Effector memory CD4-positive, alpha-beta T cell (primary cell): ENCODE measurements at regions not wholly inside any gene's neighbourhood (a gene's known extent, or its start where the extent isn't known, plus 50 kb on each side); places are given as distances from the start of the nearest gene placed in this dataset.
"Not testable (repeated sequence)": the region's sequence is repeated elsewhere in the genome, so short reads cannot be mapped to it uniquely, and the experiment has no call there.

Experiments used
- DNase-seq, 3 donors: peaks; one replicate each; pipeline ENCODE4 v3.0.0-alpha.2; 2020
- H3K27ac ChIP-seq: 2 replicates; pipeline ENCODE4 v1.7.0; 2013; ENCODE audit warnings: mild to moderate bottlenecking, low read length, moderate library complexity; ENCODE audit not compliant: insufficient read depth, poor library complexity, severe bottlenecking
- H3K27me3 ChIP-seq: replicated peaks from 2 replicates; pipeline ENCODE4 v1.7.0; 2013; ENCODE audit warnings: mild to moderate bottlenecking, low read length; ENCODE audit not compliant: insufficient read depth, control insufficient read depth, poor library complexity, severe bottlenecking
- H3K36me3 ChIP-seq: 2 replicates; pipeline ENCODE4 v1.7.0; 2013; ENCODE audit warnings: mild to moderate bottlenecking, low read length, moderate library complexity; ENCODE audit not compliant: control insufficient read depth, insufficient read depth
- H3K4me1 ChIP-seq: 2 replicates; pipeline ENCODE4 v1.7.0; 2013; ENCODE audit warnings: low read length, mild to moderate bottlenecking; ENCODE audit not compliant: control insufficient read depth, insufficient read depth, poor library complexity, severe bottlenecking
- H3K4me3 ChIP-seq: 2 replicates; pipeline ENCODE4 v1.7.0; 2013; ENCODE audit warnings: low read length, low read depth, mild to moderate bottlenecking; ENCODE audit not compliant: insufficient read depth, poor library complexity, severe bottlenecking
- H3K9me3 ChIP-seq: 2 replicates; pipeline ENCODE4 v1.7.0; 2013; ENCODE audit warnings: mild to moderate bottlenecking, low read length, moderate library complexity; ENCODE audit not compliant: control insufficient read depth

DNA sequence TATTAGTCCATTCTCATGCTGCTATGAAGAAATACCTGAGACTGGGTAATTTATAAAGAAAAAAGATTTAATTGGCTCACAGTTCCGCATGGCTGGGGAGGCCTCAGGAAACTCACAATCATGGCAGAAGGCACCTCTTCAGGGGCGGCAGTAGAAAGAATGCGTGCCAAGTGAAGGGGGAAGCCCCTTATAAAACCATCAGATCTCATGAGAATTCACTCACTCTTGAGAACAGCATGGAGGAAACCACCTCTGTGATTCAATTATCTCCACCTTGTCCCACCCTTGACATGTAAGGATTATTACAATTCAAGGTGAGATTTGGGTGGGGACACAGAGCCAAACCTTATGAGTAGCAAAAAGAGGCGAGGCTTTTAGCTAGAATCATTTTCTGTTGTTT is 60.7 kb upstream of the P2RY1 start:
- H3K27me3 ChIP-seq, H3K36me3 ChIP-seq, DNase-seq, H3K9me3 ChIP-seq, H3K4me3 ChIP-seq, H3K4me1 ChIP-seq, H3K27ac ChIP-seq: not testable (repeated sequence)

DNA sequence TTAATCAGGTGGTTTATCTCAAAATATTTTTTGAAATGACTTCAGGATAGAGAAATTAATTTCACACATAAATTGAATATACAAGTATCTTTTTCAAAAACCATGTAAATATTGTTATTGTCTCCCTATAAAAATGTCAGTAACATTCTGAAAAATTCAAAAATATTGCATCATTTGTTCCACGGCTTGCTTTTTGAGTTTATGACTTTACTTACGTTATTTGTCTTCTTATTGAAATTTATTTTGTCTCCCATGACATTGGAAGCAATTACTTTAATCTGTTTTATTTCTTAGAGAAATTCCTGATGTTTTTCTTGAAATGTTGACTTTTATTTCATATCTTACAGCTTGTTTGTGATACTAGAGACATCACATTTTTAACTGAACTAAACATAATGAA is 56.9 kb upstream of the P2RY1 start:
- no peak overlapping the region for H3K4me3 ChIP-seq
- no peaks in the 10 kb centered on the region for H3K36me3 ChIP-seq
- no peak overlapping the region for H3K27ac ChIP-seq
- no peaks in the 10 kb centered on the region for H3K9me3 ChIP-seq
- DNase-seq = no peak
- no peaks in the 10 kb centered on the region for H3K4me1 ChIP-seq
- H3K27me3 ChIP-seq = no peaks in the 10 kb centered on the region

DNA sequence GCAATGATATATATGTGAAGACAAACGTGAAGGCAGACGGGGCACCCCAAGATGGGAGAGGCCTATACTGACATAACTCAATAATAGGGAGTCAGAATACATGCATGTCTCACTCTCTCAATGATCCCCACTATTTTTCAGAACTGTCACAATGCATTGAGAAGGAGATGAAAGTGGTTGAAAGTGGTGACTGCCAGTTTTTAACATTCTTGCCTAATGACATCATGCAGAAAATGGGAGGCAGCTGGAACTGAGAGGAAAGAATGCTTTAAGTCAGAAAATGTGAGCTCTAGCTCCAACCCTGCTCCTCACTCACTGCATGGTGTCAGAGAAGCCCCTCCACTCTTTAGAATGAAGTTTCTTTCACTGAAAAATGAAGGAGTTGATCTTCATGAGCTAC is 55.3 kb upstream of the P2RY1 start:
- no peak for DNase-seq
- H3K36me3 ChIP-seq = no peaks in the 10 kb centered on the region
- no peaks in the 10 kb centered on the region for H3K27me3 ChIP-seq
- H3K4me3 ChIP-seq = no peak overlapping the region
- no peaks in the 10 kb centered on the region for H3K9me3 ChIP-seq
- H3K4me1 ChIP-seq = no peaks in the 10 kb centered on the region
- H3K27ac ChIP-seq = no peak overlapping the region

DNA sequence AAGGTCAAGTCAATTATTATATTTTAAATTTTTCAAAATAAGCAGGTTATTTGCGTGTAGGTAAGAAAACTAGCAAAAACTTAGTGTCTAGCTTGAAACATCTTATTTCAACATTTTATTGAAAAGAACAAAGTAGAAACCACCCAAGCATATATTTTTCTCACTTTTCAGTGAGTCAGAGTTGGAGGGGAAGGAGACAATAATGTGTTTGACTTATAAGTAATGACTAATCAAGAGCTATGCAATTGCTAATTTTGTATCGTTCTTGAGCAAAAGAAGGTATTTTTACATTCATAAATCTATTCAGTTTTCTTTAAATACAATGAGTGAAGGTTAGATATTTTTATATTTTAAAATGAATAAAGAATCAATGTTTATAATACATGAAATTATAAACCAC is 54.4 kb upstream of the P2RY1 start:
- Histone ChIP-seq H3K27ac (no peak overlapping the region), H3K27me3 (no peaks in the 10 kb centered on the region), H3K4me3 (no peak overlapping the region), H3K4me1 (no peaks in the 10 kb centered on the region), H3K9me3 (no peaks in the 10 kb centered on the region), H3K36me3 (no peaks in the 10 kb centered on the region)
- no peak for DNase-seq

DNA sequence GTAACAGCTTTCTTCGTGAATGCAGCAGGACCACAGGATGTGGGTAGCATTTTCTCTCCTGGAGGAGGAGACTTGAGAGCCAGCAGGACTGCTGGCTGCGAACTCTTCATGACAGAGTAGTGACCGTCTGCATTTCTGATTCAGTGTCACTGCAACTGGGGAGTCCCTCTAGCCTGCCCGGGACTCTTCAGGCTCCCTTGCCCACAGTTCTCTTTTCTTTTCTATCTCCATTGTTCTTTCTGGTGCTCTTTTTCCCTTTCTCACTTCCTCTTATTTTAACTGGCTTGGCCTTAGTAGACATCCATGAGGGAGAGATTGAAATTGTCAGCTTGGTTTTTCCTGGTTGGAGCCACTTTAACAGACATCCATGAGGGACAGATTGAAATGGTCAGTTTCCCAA is 49.9 kb upstream of the P2RY1 start:
- Histone ChIP-seq H3K27me3 (no peaks in the 10 kb centered on the region), H3K9me3 (peaks cover 4% of the 10 kb centered on the region), H3K4me3 (no peak overlapping the region), H3K27ac (no peak overlapping the region), H3K36me3 (no peaks in the 10 kb centered on the region), H3K4me1 (no peaks in the 10 kb centered on the region)
- no peak for DNase-seq
